Astrocyte of the spinal cord (primary cell): ENCODE measurements at regions not wholly inside any gene's neighbourhood (a gene's known extent, or its start where the extent isn't known, plus 50 kb on each side); places are given as distances from the start of the nearest gene placed in this dataset.
A peak's percentile ranks its signal among the peaks of the same experiment; 100 is the strongest.

Experiments used
- DNase-seq: peaks from one replicate; pipeline ENCODE4 v3.0.0; 2011; ENCODE audit warnings: low read depth, low spot score
- H3K4me3 ChIP-seq: 2 replicates; pipeline ENCODE4 v1.5.1; 2011; ENCODE audit warnings: low read depth, mild to moderate bottlenecking, low read length, moderate library complexity
- in situ Hi-C: cut with HindIII; loops from 2 replicates; pipeline ENCODE4 v1.10.0; 2017; ENCODE audit warnings: low sequenced_read_pairs
- TF ChIP-seq, protein P1 (sequence below): IDR thresholded peaks from 2 replicates; pipeline ENCODE4 v1.5.1; 2012; ENCODE audit warnings: low read depth, mild to moderate bottlenecking, low read length, inconsistent platforms

DNA sequence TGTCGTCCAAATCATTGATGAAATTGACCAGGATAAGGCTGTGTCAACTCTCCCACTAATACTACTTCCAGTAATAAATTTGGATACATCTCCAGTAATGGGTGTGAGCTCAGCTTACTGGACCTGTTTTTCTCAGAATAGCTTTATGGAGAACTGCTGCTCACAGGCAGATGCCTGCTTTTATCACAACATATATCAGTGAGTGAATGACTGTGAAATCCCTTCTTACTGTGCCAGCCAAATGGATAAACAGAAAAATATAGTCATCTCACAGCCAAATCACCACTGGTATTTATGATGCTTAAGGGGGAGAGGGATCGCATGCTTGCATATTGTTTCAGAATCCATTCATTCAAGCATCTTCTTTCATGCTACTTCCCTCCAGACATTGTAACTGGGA, 148.4 kb upstream of the PAPPA start:
- H3K4me3 ChIP-seq, result no peak overlapping the region
- TF ChIP-seq, protein P1, sequence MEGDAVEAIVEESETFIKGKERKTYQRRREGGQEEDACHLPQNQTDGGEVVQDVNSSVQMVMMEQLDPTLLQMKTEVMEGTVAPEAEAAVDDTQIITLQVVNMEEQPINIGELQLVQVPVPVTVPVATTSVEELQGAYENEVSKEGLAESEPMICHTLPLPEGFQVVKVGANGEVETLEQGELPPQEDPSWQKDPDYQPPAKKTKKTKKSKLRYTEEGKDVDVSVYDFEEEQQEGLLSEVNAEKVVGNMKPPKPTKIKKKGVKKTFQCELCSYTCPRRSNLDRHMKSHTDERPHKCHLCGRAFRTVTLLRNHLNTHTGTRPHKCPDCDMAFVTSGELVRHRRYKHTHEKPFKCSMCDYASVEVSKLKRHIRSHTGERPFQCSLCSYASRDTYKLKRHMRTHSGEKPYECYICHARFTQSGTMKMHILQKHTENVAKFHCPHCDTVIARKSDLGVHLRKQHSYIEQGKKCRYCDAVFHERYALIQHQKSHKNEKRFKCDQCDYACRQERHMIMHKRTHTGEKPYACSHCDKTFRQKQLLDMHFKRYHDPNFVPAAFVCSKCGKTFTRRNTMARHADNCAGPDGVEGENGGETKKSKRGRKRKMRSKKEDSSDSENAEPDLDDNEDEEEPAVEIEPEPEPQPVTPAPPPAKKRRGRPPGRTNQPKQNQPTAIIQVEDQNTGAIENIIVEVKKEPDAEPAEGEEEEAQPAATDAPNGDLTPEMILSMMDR, result no peak
- DNase-seq, result no peak
- in situ Hi-C loops, result no loop called here

DNA sequence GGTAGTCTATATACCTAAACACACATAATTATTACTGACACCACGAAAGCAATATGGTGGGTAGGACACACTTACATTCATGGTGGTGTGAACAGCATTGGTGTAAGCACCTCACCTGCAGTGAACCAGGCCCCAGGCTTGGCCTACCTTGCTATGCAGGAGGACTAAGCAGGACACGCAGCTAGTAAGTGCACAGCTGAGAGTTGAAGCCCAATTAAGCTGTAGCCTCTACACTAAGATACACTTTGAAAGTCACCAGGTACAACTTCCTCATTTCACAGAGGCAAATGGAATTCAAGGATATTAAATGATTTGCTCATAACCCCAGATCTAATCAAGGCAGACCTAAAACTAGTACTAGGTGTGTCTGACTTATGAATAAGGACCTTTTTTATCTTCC, 145.8 kb upstream of the PAPPA start:
- DNase-seq, result no peak
- in situ Hi-C loops, result no loop called here
- no peak overlapping the region for H3K4me3 ChIP-seq
- TF ChIP-seq, protein P1, result no peak

DNA sequence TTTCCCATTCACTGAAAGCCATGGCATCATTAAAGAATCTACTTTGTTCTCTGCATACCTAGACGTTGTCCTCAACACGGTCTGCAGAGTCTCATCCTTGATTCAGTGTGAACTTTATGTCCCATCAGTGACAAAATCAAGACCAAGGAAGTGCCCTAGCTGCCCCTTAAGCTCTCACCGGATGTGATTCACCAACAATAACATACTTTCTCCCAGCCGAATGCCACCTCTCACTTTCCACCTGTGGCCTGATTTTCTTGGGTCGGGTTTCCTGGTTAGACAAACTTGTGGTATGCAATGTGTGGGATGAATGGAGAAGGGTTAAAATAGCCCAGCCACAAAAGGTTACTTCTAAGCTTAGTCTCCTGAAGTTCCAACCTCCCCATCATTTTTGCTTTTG, 145.3 kb upstream of the PAPPA start:
- TF ChIP-seq, protein P1, result no peak
- DNase-seq, result peak; percentile 16
- in situ Hi-C loops, result no loop called here
- no peak overlapping the region for H3K4me3 ChIP-seq

DNA sequence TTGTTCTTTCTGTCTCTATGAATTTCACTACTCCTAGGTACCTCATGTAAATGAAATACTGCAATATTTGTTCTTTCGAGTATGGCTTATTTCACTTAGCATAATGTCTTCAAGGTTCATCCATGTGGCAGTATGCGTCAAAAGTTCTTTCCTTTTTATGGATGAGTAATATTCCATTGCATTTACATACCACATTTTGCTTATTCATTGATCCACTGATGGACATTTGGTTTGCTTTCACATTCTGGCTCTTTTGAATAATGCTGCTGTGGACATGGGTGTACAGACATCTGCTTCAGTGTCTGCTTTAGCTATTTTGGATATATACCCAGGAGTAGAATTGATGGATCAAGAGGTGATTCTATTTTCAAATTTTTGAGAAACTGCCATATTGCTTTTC, 144.2 kb upstream of the PAPPA start:
- TF ChIP-seq, protein P1, result no peak
- DNase-seq, result no peak
- in situ Hi-C loops, result no loop called here
- no peak overlapping the region for H3K4me3 ChIP-seq

DNA sequence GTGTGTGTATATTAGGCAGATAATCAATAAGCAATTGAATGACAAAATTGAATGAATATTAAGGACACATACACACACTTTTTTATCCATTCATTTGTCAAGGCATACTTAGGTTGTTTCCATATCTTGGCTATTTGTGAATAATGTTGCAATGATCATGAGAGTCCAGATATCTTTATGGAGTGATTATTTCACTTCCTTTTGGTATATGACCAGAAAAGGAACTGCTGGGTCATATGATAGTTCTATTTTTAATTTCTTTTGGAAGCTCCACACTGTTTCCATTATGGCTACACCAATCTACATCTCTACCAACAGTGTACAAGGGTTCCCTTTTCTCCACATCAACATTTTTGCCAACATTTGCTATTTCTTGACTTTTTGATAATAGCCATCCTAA, 137.7 kb upstream of the PAPPA start:
- no peak for DNase-seq
- TF ChIP-seq, protein P1, result no peak
- H3K4me3 ChIP-seq, result no peak overlapping the region
- in situ Hi-C loops, result no loop called here

DNA sequence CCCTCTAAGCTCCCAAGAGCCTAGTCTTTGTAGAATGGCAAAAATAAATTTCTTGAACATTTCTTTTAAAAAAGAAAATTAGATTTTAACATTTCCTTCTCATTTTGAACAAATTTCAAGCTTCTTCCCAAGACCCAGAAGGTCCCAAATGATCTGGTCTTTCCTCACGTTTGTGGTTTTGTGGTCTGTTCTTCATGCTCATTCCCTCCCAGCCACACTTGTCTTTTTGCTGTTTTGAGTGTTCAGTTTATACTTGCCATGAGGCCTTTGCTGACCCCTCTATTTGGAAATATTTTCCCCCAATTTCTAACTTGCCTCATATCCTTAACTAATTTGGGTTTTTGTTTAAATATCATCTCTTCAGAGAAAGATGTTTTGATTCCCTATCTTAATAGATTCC, 133.4 kb upstream of the PAPPA start:
- TF ChIP-seq, protein P1, result no peak
- H3K4me3 ChIP-seq, result no peak overlapping the region
- DNase-seq, result no peak
- in situ Hi-C loops, result no loop called here

DNA sequence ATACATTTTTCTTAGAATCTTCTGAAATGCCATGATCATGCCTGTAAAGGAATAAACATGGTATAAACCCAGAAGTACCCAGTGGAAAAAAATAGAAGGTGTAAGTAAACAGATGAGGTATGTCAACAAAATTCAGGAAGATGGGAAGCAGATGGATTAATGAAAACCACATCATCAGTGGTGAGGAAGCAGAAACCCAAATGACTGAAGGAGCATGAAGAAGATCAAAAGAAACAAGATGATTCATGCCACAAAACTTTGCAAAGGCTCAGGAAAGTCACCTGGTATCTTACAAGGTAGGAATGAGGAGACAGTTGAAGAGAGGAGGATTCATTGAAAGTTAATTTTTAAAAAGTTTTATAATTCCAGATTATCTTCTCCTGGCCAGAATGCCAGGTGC, 132.8 kb upstream of the PAPPA start:
- DNase-seq, result no peak
- in situ Hi-C loops, result no loop called here
- H3K4me3 ChIP-seq, result no peak overlapping the region
- TF ChIP-seq, protein P1, result no peak
